ENCODE measurements at regions not wholly inside any gene's neighbourhood (a gene's known extent, or its start where the extent isn't known, plus 50 kb on each side); places are given as distances from the start of the nearest gene placed in this dataset.

GRCh38 chr5:175579742-175580432 lies 78.0 kb upstream of the HRH2 start:
- H3K27ac ChIP-seq = no peak overlapping the region
- H3K4me3 ChIP-seq = no peak overlapping the region
- no peaks in the 10 kb centered on the region for H3K36me3 ChIP-seq (replicated peaks in 1 of 2)
- no peaks in the 10 kb centered on the region for H3K4me1 ChIP-seq (replicated peaks in 1 of 2)
- no peak for DNase-seq
- no peaks in the 10 kb centered on the region for H3K27me3 ChIP-seq
- intact Hi-C loops (cut with DNase I) = no loop called here
- no peak for TF ChIP-seq POLR2A (IDR thresholded peaks at IDR 0.05)
- no peak for TF ChIP-seq CTCF (IDR thresholded peaks at IDR 0.05)
- no peaks in the 10 kb centered on the region for H3K9me3 ChIP-seq (replicated peaks in 1 of 3)
- 69 to 81% (median 76%) methylated on average over 10 to 11 of the region's 11 CpGs for WGBS, 4 donors

- Histone ChIP-seq H3K9me3 (replicated peaks in 1 of 3) (no peaks in the 10 kb centered on the region), H3K27me3 (no peaks in the 10 kb centered on the region), H3K27ac (no peak overlapping the region), H3K4me3 (no peak overlapping the region), H3K36me3 (replicated peaks in 1 of 2) (no peaks in the 10 kb centered on the region), H3K4me1 (replicated peaks in 1 of 2) (no peaks in the 10 kb centered on the region)
- DNase-seq = no peak
- TF ChIP-seq CTCF (IDR thresholded peaks at IDR 0.05) (no peak), POLR2A (IDR thresholded peaks at IDR 0.05) (no peak)
- intact Hi-C loops (cut with DNase I) = no loop called here
- WGBS, 4 donors = 75 to 85% (median 78%) methylated on average over 4 of the region's 4 CpGs
Measured at GRCh38 chr5:175582697-175583096, 75.2 kb upstream of the HRH2 start.

GRCh38 chr5:175585567-175585966 lies 72.3 kb upstream of the HRH2 start:
- DNase-seq = no peak
- H3K27me3 ChIP-seq = no peaks in the 10 kb centered on the region
- 59 to 74% (median 63%) methylated on average over 5 of the region's 5 CpGs for WGBS, 4 donors
- H3K4me3 ChIP-seq = no peak overlapping the region
- no peak for TF ChIP-seq POLR2A (IDR thresholded peaks at IDR 0.05)
- TF ChIP-seq CTCF (IDR thresholded peaks at IDR 0.05) = no peak
- no peaks in the 10 kb centered on the region for H3K4me1 ChIP-seq (replicated peaks in 1 of 2)
- H3K9me3 ChIP-seq (replicated peaks in 1 of 3) = no peaks in the 10 kb centered on the region
- H3K36me3 ChIP-seq (replicated peaks in 1 of 2) = no peaks in the 10 kb centered on the region
- intact Hi-C loops (cut with DNase I) = no loop called here
- H3K27ac ChIP-seq = no peak overlapping the region

- DNase-seq = no peak
- Histone ChIP-seq H3K27ac (no peak overlapping the region), H3K9me3 (replicated peaks in 1 of 3) (no peaks in the 10 kb centered on the region), H3K27me3 (no peaks in the 10 kb centered on the region), H3K4me3 (no peak overlapping the region), H3K36me3 (replicated peaks in 1 of 2) (no peaks in the 10 kb centered on the region), H3K4me1 (replicated peaks in 1 of 2) (no peaks in the 10 kb centered on the region)
- intact Hi-C loops (cut with DNase I) = no loop called here
- 62 to 70% (median 64%) methylated on average over 4 to 5 of the region's 5 CpGs for WGBS, 4 donors
- no peak for TF ChIP-seq CTCF (IDR thresholded peaks at IDR 0.05)
- no peak for TF ChIP-seq POLR2A (IDR thresholded peaks at IDR 0.05)
Measured at GRCh38 chr5:175588709-175589429, 69.0 kb upstream of the HRH2 start.

Measured in adrenal gland (tissue), 9 donors.